CD4-positive, alpha-beta T cell treated with Interleukin-6 at 100 ng/mL for 8 hours (primary cell): ENCODE measurements at regions not wholly inside any gene's neighbourhood (a gene's known extent, or its start where the extent isn't known, plus 50 kb on each side); places are given as distances from the start of the nearest gene placed in this dataset.
"Not testable (repeated sequence)": the region's sequence is repeated elsewhere in the genome, so short reads cannot be mapped to it uniquely, and the experiment has no call there.

ENCODE experiments used
- DNase-seq: peaks from one replicate; pipeline ENCODE4 v3.0.0-alpha.2; 2020; ENCODE audit warnings: mixed read lengths, low spot score

DNA sequence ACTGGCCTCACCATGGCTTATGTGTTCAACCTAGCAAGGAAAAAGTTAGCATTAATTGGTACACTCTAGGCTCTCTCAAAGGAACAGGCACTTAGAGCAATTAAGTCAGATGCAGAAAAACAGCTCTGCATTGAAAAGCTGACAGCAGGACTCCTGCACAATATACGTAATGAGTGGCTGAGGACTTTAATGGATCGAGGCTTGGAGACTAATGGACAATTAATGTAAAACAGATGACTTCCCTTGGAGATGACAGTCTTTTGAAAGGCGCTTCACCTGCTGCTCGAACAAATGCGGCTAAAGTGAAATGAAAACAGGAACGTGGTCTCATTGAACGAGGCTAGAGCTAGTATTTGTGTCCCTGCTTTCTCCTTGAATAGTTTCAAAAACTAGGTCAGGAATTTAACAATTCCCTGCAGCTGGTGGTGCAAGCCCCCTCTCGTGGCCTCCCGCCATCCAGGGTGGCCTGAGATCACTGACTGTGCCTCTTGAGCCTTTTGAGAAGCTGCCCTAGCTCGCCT lies 137.1 kb downstream of the ELOVL4 start:
- DNase-seq: no peak

DNA sequence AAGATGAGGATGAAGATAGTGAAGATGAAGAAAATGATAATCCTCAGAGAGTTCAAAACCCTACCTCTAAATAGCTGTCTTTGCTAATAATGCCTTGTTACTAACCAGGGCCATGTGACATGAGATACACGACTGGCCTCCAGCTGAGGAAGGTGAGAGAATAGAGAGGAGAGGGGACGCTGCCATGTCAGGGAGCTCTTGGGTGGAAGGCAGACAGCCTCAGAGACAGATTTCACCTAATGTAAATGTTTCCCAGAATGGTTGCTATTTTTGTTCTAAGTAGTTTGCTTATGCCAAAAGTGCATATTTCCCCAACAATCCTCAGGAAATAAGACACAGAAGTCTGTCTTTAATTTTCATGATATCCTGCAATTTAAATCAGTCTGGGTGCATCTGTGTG lies 138.4 kb downstream of the ELOVL4 start:
- DNase-seq: no peak

DNA sequence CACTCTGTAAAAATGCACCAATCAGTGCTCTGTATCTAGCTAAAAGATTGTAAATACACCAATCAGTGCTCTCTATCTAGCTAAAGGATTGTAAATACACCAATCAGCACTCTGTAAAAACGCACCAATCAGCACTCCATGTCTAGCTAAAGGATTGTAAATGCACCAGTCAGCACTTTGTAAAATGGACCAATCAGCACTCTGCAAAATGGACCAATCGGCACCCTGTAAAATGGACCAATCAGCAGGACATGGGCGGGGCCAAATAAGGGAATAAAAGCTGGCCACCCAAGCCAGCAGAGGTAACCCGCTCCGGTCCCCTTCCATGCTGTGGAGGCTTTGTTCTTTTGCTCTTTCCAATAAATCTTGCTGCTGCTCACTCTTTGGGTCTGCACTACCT lies 140.7 kb downstream of the ELOVL4 start:
- not testable (repeated sequence) for DNase-seq

DNA sequence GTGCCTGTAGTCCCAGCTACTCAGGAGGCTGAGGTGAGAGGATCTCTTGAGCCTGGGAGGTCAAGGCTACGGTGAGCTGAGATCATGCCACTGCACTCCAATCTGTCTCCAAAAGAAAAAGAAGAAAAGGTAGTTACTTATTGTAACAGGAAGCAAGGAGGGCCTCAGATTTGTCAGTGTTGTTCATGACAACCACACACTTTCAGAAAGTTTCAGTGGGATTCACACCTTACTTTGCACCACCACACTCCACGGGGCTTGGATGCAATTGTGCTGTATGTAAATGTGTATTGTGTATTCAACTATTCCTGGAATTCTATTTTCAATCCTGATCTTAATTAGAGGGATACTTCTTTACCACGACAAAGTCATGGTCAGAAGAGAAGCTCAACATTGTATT lies 142.6 kb downstream of the ELOVL4 start:
- DNase-seq: no peak

DNA sequence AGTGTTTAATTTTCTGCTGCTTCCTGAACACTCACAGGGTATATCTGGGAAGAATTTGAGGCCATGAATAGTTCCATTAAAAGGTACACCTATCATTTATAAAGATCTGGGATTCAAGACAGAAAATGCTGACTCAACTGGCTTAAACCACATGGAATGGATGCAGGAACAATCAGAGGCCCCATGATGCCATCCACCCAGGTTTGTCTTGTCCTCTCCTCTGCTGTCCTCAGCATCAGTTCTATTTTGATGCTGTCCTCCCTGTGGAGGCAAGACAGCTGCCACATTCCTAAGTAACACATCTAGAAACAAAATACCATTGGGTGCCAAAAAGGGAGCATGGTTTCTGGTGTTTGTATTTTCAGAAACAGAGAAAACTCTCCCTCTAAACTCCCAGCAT lies 143.4 kb downstream of the ELOVL4 start:
- DNase-seq: no peak

DNA sequence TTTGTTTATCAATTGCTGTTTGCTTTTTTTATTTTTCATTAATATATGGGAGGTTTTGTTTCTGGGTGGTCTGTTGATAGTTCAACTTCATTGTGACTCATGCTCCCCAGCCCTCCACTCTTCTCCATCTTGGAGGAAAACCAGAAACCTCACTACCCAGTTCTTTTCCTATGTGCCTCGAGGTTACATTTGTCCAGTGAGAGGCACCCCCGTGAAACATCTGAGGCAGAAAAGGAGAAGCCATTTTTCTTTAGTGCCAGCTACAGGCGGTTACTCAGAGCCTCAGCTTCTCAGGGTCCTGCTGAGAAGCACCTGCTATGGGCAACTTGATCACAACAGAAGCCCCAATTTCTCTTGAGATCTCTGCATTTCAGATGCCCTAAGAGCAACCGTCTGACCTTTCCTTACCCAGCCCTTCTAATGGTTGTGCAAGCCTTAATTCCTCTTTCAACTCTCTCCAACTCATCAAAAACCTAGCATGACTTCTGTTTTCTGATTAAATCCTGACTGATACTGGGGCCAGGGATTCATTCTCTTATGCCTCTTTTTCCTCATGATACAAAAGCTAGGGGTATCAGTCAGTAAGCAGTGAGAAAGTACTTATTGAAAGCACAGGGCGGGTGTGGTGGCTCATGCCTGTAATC lies 144.6 kb downstream of the ELOVL4 start:
- DNase-seq: no peak

DNA sequence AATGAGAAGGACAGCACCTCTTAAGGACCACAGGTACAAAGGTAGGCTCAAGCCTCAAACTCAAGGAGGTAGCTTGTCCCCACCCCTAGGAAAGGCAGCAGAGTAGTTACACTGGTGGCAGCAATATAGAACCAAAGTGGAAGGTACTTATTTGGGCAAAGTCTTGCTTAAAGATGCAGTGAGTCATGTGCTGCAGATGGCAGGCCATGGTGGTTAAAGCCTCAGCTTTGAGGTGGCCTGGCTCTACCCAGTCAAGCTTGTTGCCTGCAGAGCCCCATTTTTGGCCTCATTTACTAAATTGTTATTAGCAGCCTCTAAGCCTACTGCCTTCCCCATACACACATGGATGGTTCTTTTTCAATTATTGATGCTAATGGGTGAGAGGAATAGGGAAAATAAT lies 146.0 kb downstream of the ELOVL4 start:
- no peak for DNase-seq

DNA sequence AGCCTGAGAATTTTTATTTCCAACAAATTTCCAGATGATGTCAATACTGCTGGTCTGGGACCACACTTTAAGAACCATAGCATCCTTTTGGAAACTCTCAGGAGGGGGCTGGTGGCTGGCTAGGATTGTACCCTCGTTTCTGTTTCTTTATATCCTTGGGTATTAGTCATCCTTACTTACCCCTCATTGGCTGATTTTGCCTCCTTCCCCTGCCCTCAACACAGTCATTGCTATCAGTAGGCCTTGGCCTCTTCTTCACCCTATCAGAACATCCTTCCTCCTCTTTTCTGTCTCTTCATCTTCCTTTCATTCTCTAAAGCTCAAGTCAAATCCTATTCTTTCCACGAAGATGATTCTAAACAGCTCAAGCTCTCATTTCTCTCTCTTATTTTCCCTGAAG lies 148.5 kb downstream of the ELOVL4 start:
- no peak for DNase-seq

DNA sequence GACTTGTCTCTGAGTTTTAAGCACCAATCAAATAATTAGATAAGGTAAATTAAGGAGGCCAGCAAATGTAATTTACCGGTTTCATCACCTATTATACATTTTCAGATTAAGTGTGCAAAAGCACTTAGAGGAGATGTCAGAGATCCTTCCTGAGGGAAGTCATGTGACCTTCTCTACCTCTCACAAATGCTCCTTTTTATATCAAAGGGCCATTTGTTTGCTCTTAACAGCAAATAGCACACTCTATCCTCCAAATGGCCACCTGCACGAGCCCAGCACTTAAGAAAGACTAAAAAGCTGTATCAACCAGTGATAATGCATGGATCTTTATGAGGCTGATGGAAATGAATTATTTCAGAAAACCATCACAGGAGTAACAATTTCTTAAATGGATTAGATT lies 149.4 kb downstream of the ELOVL4 start:
- DNase-seq: no peak

DNA sequence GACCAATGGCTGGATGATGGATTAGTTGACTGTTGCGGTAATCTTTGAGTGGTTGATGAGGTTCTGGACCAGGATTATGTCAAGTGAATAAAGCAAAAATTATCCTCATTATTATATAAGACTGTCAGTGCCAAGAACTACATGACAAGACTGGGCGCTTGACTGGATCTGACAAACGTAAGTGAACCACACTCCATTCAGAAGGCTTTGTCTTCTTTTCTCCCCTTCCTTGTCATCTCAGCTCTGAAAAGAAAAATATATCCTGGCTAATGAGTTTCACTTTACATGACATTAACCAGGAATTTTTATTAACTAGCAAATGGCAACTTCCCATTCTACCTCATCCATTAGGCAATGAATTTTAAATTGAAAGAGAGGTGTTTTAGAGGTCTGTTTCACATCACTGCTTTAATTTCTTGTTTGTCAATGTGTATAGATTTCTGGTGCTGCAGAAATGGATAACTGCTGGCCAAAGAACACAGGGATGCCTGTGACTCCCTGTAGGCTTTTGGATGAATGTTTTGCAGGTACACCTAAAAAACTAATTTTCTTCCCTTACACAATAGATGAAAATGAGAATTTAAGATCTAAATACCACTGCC lies 150.1 kb downstream of the ELOVL4 start:
- DNase-seq: no peak

DNA sequence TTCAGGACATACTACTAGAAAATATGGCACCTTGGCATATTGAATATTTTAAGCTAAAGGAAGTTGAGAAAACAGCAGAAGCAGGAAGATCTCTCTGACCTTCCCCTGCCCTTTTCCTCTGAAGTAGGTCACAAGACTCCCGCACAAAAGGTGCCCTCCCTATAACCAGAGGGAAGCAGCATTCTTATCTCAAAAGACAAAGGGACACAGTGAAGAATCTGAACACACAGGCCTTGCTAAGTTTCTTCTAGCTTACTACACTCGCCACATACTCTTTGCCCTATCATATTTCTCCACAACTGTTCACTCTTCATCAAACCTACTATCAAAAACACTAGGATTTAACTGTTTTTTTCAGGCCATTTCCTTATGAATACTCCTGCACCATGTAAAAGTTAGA lies 151.2 kb downstream of the ELOVL4 start:
- no peak for DNase-seq

DNA sequence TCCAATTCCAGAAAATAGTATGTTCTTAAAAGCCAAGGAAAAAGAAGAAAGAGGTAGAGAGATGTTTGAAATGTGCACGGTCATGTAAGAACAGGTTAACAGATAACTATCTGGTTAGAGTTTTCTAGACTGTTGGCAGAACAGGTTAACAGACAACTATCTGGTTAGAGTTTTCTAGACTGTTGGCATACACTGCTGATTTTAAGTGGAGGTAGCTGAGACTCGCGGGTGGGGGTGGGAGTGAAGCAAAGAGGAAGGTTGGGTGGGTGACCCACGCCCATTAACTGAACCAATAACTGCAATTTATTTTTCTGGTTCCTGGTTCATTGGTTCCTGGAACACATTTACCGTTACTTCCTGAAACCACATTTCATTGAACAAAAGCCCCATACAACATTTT lies 157.5 kb downstream of the ELOVL4 start:
- DNase-seq: no peak

DNA sequence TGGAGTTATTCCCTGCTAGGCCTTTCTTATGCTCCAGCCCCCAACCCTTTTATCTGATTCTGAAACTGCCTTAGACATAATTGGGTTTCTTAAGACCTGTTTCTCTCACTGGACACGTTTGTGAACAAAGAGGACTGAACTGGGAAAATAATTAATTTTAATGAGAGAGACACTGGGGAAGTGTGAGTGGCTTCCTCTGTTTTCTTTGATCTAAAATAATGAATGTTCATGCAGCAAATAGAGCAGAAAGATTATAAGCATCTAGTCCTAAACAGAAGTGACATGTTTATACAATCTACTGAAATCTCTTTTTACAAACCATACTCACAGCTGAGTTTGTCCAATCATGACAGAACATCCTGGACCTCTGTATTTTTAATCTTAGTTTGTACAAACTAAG lies 157.6 kb downstream of the SH3BGRL2 start:
- DNase-seq: no peak

DNA sequence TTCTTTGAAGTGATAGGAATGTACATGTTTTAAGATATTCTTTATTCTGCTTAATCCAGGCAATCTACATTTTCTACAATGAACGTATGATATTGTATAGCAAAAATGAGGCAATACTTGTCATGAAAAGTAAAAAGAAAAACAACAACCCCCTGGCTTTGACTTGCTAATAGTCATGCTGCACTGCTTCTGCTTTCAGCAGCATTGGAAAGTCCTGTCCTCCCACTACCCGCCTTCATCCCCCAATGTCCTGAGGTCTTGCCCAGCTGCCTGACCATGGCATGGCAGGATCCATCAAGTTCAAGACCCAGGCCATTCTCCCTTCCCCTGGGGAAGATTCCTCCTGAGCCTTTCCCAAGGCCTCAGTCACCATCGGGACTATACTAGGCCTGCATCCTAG lies 156.5 kb downstream of the SH3BGRL2 start:
- no peak for DNase-seq

DNA sequence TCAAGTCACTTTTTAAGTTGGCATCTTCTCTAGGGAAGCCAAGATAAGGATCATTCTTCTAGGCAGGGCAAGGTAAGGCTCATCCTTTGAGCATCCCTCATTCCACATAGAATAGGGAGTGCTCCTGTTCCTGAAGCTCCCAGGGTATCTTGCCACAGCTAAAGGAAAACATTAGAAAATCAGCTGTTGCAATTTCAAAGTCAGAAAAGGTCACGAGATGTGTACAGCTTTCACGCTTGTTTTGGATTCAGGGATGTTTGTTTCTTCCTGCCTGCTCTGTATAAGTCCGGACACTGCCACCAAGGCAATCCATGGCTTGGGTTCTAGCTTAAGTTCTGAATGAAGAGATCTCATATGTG lies 153.2 kb downstream of the SH3BGRL2 start:
- no peak for DNase-seq

DNA sequence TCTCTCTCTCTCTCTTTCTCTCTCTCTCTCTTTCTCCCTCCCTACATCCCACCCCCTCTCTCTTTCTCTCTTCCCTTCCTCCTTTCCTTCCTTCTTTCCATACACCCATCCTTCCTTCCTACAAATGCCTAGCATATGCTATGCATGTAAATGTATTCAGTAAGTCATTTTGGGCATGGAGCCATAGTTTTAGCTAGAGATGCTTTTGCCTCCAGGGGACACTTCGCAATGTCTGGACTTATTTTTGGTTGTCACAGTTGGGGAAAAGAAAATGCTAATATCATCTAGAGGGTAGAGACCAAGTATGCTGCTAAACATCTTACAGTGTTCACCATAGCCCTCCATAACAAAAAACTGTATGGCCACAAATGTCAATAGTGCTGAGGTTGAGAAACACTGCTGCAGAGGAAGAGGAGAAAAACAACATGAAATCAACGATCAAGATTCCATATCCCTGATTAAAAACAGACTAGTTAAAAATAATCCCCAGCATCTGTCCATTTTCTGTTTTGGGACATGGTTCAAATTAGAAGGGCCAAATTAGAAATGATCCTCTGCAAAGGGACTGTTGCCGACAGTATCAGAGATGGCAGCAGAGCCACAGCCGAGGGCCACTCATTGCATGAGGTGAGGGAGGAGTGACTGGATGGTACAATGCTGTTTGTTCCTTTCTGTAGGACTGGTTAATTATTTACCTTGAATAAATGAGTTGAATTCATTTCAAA lies 152.7 kb downstream of the SH3BGRL2 start:
- DNase-seq: no peak

DNA sequence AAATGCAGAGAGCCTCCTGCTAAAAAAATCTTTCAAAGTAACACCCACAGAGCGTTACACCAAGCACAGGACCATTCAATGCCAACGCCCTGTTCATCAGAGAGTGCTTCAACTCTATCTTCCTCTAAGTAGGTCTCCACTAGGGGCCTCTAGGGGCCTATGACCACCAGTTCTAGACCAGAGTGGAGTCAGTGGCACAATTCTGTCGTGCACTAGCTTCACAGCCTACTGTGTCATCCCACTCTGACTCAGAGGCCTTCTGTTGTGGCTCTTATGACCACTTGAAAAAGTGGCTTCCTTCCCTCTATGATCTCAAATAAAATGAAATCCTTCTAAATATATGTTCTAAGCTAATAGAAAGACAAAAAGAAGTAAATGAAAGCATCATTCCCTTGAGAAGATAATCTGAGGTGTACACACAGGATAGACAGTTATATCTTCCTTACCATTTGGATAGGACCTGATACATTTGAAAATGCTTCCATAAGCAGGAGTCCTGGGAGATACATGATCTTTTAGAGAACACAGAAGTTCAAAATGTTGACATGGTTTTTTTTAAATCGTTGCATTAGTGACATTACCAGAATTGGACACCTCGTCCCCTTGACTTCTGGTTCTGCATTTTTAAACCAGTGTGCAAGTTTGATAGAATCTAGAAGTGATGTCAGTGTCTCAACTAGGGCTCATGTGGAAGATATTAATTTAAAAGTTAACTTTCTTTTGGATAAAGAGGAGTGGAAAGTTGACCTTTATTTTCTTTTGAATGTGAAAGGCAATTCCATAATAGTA lies 151.9 kb downstream of the SH3BGRL2 start:
- no peak for DNase-seq

DNA sequence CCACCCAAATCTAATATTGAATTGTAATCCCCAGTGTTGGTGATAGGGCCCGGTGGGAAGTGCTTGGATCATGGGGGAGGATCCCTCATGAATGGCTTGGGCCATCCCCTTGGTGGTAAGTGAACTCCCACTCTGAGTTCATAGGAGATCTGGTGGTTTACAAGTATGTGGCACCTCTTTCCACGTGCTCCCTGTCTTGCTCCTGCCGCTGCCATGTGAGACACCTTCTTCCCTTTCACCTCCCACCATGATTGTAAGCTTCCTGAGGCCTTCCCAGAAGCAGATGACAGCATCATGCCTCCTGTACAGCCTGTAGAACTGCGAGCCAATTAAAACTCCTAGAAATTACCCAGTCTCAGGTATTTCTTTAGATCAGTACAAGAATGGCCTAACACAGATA lies 150.8 kb downstream of the SH3BGRL2 start:
- no peak for DNase-seq

DNA sequence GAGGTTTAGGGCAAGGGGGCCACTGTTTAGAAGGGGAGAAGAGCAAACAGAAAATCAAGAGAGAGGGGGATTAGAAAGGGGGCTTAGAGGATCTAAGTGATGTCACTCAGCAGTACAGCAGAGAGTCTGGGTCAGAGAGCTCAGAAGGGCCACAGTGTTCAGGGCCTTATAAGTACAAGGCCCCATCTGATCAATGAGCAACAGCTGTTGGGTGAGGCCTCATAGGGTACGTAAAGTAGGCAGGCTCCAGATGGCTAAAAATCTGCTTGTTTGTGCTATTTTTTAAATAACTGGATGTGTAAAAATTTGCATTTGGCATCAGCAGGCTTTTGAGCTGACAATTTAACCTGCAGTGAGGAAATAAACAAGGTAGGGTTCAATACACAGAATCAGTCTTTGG lies 149.8 kb downstream of the SH3BGRL2 start:
- no peak for DNase-seq

DNA sequence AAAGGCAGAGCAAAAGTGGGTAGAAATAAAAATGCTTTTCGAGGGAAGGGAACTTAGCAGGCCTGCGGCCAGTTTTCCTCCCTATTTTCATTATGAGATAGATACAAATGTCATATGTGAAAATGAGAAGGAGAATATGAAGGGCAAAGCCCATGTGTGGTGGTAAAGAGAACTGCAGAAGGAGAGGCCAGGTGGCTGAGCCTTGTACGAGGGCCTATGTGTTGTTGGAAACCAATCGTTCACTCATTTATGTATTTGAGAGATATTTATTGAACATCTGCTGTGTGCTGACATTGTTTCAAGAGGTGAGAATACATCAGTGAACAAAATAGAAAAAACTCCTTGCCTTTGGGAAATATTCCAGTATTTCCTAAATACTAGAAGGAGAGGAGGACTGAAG lies 147.7 kb downstream of the SH3BGRL2 start:
- no peak for DNase-seq

DNA sequence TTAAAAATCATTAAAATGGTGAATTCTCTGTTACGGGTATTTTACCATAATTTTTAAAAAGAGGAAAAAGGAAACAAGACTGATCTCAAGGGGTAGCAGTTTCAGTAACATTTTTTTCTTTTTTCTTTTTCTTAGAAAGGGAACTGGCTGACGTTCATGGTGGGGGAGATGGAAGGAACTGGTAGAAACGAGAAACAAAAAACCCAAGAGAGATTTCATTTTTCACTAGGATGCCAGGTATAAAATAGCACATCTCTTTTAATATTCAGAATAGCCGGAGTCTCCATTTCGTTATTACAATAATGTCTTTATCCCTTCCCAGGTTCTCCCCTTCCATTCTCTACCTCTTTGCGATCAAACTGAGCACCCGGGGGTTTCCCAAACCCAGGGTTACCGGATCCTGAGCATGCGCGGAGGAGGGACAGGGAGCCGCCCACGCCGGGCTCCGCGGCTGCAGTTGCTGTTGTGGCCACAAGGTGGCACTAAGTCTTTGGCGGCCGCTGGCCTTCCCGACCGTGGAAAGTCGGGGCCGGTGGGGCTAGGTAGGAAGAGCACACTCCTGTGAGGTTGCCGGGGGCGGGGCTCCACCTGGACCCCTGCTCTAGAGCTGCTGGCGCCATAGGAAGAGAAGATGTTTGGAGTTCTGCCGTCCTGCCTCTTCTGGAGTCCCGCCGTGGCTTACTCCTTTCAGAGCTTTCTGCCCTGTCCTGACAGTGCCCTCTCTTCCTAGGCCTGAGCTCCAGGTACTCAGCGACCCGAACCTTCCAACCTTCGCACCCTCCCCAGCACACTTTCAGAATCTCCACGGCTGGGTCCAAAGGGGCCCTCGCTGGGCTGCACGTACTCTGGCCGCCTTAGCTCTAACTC lies 146.8 kb downstream of the SH3BGRL2 start:
- peak; percentile 82 for DNase-seq

DNA sequence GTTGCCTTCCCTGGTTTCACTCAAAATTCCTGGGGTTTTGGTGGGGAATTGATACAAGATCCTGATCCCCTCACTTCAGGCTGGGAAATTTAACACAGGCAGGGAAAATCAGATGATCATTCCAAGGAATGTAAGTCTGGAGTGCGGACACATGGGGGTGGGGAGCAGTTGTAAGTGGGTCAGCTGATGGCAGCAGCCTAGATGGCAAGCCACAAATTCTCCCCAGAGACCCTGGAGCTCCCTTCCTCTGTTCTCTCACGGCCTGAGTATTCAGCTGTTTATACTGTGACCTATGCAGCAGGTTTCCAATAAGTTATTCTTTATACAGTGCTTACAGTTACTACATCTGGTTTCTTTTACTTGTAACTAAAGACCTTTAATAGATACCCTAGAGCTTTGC lies 144.9 kb downstream of the SH3BGRL2 start:
- no peak for DNase-seq
